Suppressor macrophage treated with lipopolysaccharide for 1 hour (primary cell): ENCODE measurements at regions not wholly inside any gene's neighbourhood (a gene's known extent, or its start where the extent isn't known, plus 50 kb on each side); places are given as distances from the start of the nearest gene placed in this dataset.

Experiments
- DNase-seq, 3 donors: peaks; one replicate each; pipeline ENCODE4 v3.0.0-alpha.2; 2020 to 2022

DNA sequence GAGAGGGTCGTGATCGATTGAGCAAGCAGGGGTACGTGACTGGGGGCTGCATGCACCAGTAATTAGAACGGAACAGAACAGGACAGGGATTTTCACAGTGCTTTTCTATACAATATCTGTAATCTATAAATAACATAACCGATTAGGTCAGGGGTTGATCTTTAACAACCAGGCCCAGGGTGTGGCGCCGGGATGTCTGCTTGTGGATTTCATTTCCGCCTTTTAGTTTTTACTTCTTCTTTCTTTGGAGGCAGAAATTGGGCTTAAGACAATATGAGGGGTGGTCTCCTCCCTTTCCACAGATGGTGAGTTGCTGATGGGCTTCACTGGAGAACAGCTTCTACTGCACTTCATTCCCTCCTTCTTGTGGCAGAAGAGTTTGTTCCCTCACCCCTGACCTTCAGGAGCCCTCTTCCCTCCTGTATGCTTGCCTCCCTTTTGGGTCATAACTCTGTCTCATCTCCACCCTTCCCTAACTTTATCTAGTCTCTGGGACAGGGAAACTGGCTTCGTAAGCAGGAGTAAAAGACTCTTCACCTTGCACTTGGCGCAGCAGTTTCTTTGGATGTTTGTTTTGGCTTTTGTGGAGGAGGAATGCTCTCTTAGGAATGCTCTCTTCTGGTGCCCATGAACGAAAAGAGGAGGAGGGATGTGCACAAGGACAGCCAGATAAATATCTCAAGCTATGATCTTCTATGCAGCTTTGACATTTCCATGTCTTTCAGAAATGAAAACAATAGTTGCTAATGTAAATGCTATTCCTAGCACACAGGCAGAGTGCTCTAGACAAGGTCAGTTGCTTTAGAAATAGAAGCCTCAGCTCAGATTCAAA lies 139.8 kb upstream of the RPS23 start:
- DNase-seq, result peak in 1 of 3 donors; percentile 16

DNA sequence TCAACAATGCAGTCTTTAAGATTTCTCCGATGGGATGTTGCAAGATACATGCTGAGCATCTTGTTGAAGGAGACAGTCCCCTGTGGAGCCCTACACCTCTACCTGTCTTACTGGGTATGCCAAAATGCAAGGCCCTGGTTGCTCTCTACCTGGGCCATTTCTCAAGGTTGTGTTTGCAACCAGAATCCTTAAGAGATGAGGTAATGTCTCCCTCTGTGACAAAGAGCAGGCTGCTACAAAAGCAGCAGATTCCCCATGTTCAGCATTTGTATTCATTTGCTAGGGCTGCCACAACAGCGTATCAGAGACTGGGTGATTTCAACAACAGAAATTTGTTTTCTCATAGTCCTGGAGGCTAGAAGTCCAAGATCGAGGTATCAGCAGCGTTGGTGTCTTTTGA lies 138.4 kb upstream of the RPS23 start:
- DNase-seq, result no peak

DNA sequence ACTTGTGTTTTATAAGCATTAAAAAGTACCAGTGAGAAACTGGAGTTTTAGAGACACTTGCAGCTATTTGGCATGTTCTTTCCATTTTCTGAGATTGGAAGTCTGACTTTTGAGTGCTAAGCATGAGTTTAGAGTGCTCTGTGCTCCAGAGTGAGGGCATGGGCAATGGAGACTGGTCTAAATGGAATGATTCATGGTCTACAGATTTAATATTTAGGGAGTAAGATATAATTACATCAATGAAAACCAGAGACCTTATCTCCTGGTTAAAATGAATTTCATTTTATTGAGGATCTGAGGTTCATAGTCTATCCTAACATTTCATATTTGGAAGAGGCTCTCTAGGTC lies 135.9 kb upstream of the RPS23 start:
- no peak for DNase-seq

DNA sequence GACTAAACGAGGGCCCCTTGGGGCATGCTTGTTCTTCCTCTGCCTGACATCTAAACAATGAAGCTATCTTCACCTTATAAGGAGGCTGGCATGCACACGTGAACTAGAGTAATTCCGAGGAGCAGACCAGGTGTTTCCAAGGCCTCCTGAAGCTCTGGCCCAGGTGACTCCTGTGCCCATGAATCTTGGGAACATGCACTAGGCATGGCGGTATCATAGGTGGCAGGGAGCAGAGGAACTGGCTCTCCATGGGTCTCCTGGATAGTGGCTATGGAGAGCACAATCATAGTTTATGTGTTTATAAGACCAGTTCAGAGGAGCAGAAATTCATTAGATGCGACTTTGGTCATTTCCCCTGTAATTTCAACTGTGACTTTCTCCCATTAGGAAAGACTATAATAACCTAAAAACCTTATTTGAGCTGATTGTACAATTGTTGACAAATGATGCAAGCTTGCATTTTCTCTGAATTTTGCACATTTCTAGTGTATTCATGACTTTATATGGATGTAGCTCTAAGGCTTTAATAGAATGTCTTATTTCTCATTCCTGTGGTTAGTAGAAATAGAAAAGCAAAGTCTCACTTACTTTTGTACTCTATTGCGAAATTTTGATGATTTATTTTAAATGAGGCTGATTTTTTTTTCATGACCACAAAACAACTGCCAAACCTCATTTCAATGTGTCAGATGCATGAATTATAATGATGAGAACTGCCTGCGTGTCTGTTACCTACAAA lies 135.3 kb upstream of the RPS23 start:
- DNase-seq, result peak in 2 of 3 donors; percentile 27

DNA sequence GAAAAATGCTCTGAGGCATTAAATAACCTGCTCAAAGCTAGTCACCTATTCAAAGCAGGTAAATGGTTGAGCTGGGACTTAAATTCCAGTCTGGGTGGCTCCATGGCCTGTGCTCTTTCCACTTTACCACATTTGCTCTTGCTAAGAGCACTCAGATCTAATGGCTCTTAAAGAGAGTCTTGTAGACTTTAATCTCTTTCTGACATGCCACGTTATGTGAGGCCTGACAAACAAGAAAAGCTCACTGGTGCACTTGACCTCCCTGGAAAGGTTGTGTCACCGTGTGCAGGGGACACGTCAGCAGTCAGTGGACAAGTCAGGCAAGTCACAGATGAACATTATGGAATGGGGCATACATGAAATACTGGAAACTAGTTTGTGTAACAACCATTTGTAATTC lies 129.9 kb upstream of the RPS23 start:
- DNase-seq, result no peak

DNA sequence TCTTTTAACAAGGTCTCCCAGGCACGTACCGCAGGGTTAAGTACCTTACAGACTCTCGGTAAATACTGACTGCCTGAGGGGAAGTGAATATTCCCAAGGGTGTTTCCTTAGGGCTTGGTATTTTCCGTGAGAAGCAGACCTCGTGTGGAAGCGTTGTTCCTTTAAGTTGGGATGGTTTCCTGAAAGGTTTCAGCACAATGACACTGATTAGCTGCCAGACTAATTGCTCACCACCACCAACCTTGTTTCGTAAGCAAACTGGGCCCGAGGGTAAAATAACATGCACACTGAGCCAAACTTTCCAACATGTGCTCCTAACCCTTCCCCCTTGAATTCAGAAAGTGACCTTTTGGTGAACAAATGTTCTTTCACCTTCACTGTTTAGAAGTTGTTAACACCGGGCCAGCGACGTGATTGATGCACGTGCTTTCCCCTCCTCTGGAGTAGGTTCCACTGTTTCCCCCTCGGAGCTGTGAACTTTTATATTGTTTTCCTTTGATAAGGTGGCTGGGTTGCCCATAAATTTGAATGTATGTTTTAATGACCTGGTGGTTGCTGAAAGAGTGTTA lies 128.1 kb upstream of the RPS23 start:
- no peak for DNase-seq

DNA sequence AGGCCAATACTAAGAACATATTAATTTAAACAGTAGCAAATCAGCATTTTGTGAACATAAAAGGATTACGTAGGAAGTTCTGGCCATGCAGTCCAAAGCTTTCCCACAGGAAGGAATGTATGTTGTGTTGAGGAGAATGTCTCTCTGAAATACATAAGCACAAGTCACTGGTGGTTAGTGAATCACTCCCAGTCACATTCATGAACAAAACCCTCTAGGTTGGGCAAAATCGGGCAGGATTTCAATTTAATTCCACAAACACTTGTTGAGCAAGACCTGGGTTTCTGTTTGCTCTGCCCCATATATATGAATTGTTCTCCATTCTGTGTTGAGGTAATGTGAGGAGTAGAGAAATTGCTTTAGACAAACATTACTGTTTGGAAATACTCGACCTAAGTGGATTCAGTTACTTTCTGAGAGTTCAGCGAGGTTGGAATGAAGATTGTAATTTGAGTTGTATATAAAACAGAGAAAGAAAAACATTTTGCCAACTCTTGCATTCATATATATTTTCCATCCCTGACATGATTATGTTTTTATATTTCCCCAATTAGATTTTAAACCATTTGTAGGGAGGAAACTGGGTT lies 127.6 kb upstream of the RPS23 start:
- DNase-seq, result peak; percentile 7 to 31 (median 30)

DNA sequence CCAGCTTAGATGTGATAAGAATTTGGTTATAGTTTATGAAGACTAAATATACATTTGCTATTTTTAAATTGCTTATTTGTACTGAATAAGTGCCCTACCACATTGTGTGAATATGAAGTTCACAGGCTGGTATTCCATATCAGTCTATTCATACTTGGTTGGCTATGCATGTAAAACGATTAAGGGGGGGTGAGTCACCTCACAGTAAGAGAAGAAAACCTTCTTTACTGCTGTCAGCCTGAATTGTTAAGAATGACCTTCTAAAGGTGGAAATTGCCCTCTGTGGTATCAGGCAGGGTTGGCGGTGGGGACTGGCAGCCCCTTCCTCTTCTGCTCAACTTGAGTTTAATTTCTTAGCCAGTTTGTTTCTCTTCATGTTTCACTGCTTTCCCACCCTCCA lies 127.0 kb upstream of the RPS23 start:
- DNase-seq, result no peak

DNA sequence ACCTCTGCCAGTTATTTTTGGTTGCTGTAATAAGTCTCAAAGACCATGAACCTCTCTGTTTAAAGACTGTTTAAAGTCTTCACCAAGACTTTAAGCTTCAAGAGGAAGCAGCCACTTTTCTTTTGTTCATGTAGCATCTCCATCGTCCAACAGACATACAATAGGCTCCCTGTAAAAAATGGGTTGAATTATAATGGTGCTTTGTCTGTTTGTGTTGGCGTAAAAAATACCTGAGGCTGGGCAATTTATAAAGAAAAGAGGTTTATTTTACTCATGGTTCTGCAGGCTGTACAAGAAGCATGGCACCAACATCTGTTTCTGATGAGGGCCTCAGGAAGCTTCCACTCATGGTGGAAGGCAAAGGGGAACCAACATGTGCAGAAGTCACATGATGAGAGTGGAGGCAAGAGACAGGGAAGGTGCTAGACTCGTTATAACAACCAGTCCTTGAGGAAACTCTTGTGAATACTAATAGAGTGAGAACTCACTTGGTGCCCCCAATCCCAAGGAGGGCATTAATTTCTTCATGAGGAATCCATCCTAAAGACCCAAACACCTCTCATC lies 126.3 kb upstream of the RPS23 start:
- no peak for DNase-seq

DNA sequence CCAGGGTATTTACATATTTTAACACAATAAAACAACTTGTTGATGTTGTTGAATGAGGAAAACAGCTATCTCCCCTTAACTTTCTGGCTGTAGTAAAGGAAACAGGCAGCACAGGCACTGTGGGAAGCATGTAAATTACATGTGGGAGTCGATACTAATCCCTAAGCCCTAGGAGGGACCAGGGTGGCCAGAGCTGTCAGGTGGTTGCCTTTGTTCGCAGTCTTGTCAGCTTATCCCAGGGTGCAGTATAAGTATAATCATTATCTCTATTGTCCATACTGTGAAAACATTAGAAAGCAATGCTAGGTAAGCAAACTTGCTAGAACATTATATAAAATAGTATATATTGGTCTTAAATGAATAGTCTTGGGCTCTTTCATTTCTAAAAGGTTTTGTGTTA lies 125.6 kb upstream of the RPS23 start:
- no peak for DNase-seq

DNA sequence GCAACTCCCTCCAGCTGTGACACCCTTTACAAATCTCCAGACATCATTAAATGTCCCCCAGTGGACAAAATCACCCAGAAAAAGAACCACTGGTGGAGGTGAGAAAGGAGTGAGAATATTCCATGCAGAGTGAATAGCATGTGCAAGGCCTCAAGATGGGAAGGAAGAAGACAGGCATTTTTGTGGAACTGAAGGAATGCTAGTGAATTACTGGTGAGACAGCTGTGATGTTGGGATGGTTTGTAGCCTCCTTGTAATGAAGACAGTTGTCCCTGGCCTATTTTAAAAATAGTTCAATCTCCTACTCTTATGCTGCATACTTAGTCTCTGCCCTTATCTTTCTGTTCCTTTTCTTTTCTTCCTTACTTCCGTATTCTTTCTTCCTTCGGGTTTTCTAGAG lies 124.9 kb upstream of the RPS23 start:
- DNase-seq, result no peak

DNA sequence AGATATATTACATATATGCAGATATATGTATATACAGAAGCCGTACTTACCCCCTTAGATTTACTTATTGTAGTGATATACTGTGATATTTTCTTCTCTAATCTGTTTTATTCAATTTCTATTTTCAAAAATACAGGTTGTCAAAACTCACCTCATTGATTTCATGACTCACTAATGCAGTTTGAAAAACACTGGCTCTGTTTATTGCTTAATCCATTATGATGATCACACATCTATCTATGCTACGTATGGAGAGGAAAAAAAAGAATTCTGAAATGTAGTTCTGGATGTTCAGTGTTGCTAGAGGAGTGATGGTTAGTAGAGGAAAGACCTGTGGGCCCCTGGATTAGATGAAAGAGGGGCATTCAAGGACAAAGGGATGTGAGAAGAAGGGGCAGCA lies 121.0 kb upstream of the RPS23 start:
- DNase-seq, result no peak

DNA sequence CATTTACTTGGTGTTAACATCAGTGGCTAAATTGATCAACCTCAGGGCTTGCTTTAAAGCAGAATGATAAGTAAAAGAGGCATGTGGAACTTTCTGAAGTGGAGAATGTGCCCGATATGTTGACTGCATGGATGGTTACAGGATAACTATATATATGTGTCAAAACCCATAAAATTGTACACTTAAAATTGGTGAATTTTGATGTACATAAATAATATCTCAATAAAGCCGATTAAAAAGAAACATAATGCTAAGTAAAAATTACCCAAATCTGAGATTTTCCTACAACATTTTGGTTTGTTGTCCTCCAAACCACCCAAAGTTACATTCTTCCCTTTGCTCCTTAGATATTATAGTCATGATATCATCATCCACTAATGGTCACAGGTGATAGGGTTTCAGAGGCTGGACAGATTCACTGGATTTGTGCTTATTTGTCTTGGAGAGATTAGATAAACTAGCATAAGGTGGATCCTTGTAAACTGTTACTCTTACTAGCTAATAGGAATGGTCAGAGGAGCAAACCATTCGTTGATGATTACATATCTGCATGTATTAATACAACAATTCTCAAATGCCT lies 119.7 kb upstream of the RPS23 start:
- DNase-seq, result no peak

DNA sequence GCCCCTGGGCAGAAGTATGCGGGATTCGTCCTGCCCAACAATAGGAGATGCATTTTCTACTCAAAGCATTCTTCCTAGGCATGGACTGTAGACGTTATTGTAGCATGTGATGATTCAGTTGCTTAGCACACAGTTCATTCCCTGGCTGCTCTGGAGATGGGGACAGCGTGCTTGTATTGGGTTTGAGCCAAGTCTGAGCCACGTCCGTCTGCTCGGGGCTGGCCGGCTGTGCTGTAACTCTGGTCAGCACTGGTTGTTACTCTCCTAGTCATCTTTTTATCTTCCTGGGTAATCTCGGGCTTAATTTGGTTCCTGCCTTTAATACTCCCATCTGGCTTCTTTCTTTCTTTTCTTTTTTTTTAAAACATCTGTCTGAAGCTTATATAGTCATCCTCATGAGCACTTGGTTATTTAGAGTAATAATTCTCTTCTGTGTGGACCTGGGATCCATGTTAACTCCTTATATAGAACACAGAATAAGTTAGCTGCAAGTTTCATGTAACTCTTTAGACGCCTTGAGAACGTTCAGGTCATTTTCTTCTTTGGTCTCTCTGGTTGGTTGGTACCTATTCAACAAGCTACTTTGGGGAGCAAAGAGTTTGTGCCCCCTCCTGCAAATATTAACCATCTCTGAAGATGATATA lies 118.8 kb upstream of the RPS23 start:
- DNase-seq, result no peak

DNA sequence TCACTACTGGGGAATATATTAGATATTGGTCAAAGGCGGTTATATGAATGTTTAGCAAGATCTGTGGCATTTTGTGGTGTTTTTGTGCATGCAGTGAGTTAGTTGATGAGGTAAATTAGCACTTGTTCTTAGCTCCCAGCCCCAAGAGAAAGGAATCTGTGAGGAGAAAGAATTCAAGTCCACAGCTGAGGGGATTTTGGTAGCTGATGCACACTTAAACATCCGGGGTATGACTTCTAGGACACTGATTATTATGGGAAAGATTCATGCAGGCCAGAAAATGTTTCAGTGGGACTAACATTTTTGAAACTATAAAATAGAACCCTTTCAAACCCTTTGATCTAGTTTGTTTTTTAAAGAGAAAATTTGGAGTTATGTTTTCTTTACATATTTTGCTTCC lies 118.2 kb upstream of the RPS23 start:
- DNase-seq, result no peak

DNA sequence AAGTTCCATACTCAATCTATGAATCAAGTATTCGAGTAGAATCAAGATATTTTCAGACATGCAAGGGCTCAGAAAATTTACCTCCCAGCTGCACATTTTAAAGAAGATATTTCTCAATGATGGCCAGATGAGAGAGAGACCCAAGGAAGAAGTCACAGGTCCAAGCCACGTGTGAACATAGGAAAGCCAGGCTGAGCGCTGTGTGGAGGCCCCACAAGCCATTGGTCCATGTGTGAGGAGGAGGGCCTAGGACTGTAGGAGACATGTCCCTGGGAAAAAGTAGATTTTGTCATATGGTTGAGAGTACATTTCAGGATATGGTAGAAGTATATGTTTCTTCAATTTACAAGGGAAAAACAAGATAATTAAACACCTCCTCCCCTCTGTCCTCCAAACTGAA lies 115.8 kb upstream of the RPS23 start:
- DNase-seq, result no peak

DNA sequence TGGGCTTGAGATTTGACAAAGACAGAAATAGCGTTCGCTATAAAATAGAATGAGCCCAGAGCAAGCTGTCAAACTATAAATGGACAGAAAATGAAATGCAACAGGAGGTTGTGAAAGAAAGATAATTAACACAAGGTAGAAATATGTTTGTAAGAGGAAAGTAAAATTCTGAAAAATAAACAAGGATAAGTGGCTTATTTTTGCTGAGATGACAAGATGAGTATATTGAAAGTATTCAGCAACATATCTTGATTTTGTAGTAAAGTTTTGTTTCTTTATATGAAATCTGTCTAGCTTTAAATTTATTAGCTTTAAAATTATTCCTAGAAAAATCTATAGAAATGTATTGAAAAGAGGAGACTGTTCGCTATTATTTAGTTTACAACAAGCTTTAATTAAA lies 111.9 kb upstream of the RPS23 start:
- no peak for DNase-seq

DNA sequence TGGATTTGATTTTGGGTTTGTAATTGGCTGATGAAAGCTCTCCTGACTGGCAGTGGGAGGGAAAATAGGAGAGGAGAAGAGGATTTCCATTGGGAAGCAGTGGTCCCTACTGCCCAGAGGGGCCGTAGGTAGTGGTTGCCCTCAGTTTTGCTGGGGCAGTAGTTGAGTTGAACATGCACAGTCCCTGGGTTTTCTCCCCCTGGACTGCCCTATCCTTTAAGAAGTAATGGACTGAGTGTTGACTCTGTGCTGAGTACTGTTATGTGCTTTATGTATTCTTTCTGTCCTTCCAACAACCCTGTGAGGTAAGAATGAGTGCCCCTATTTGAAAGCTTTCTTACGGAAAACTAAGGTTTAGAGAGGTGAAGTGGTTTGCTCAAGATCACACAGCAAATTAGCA lies 111.2 kb upstream of the RPS23 start:
- no peak for DNase-seq

DNA sequence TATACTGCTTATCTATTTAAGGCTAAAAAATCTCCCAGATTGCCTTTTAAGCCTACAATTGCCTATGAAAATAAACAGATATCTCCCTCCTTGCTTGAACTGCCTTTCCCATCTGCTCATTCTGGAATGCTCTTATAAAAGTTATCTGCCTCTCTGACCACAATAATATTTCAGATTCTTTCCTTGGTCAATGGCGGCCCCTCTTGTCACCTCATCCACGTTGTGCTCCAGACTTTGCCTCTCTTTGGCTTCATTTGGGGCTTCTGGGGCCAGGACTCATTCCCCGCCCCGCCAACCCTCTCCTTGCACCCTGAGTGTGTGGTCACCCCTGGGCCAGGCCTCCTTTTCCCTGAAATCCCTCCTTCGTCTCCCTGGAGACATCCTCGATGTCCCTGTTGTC lies 110.0 kb upstream of the RPS23 start:
- DNase-seq, result no peak

DNA sequence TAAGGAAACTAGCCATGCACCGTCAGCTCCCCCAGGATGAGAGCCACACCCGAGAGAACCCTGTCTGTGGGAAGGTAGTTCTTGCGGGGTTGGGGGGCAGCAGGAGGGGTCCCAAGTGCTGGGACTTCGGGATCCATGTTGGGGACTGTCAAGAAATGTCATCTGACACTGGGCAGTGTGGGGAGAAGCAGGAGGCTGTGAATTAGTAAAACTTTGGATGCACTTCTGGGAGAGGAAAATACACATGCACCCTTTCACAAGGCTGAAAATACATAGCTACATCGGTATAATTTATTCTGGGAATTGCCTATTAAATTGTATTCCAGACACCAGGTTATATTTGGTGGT lies 109.6 kb upstream of the RPS23 start:
- DNase-seq, result no peak

DNA sequence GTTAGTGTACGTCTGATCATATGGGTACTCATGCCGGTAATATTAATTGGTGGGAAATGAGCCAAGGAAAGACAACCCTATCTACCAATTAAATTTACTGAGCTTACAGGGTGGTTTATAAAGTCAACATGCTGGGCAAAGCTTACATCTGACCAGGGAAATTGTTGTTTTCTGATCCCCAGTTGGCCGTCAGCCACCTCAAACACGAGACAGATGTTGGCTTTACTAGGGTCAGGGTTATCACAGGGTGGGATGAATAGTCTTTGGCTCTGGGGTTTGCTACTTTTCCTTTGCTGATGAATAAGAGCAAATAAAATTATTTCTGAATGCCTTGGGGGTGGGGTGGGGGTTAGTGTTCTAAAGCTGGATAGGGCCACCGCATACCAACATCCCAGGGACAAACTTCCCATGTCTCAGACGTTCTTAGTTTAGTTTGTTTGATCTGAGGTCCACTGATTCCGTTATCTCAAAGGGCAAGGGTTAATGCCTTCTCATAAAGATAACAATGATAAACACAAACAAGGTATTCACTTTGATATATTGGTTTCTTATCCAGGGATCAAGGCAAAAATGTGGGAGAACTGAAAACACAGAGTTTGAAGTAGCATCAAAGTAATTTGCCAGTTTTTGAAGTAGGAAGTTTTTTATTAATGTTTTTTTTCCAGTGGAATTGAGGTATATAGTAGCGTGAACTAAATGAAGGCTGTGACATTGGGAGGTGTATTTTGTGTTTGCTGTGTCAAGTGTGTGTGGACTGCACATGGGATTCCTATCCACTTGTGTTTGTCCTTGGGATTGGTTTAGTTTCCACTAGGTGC lies 109.1 kb upstream of the RPS23 start:
- DNase-seq, result no peak

DNA sequence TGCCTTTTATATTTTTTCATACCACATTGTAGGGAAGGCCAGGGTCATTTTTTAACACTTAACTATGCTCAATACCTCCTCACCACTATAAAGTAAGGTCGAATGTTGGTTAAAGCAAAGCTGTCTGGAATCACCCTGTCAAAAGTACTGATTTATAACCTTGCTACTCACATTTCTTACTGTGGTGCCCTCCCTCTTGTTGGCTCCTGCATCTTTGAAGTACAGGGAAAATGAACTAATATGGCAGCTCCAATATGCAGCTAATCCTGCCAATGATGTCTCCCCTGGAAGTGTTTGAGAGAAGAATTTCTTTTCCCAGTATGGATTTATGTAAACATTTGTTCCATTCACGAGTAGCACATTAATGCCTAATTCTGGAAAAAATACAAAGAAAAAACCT lies 108.4 kb upstream of the RPS23 start:
- no peak for DNase-seq
